Liver (tissue), 3 donors: ENCODE measurements at regions not wholly inside any gene's neighbourhood (a gene's known extent, or its start where the extent isn't known, plus 50 kb on each side); places are given as distances from the start of the nearest gene placed in this dataset.
"Not testable (repeated sequence)": the region's sequence is repeated elsewhere in the genome, so short reads cannot be mapped to it uniquely, and the experiment has no call there.

Experiments
- CTCF ChIP-seq: fragments of 150-350 bp; IDR thresholded peaks from 2 replicates; pipeline ENCODE4 v1.5.1; 2017; ENCODE audit warnings: improper control_type of control experiment, low read depth, low read length; ENCODE audit not compliant: missing input control
- EGR1 ChIP-seq, 2 donors: IDR thresholded peaks; 2 replicates each; pipeline ENCODE4 v1.6.1; 2016 to 2018; ENCODE audit warnings: antibody characterized with exemption in 2 of 2, low read depth in 2 of 2
- FOXA1 ChIP-seq: IDR thresholded peaks from 2 replicates; pipeline ENCODE4 v1.6.1; 2016; ENCODE audit warnings: antibody characterized with exemption
- GABPA ChIP-seq, 2 donors: IDR thresholded peaks in 1 of 2; conservative IDR thresholded peaks in 1 of 2; 2 replicates each; pipeline ENCODE4 v1.6.1; 2016; ENCODE audit warnings: antibody characterized with exemption in 2 of 2, mild to moderate bottlenecking in 1 of 2, moderate library complexity in 1 of 2
- MAX ChIP-seq: IDR thresholded peaks from 2 replicates; pipeline ENCODE4 v1.6.1; 2016; ENCODE audit warnings: antibody characterized with exemption
- RAD21 ChIP-seq, 2 donors: IDR thresholded peaks; 2 replicates each; pipeline ENCODE4 v1.6.1; 2016; ENCODE audit warnings: antibody characterized with exemption in 2 of 2, mild to moderate bottlenecking in 2 of 2
- REST ChIP-seq: IDR thresholded peaks from 2 replicates; pipeline ENCODE4 v1.6.1; 2016; ENCODE audit warnings: antibody characterized with exemption, mild to moderate bottlenecking
- SP1 ChIP-seq: IDR thresholded peaks from 2 replicates; pipeline ENCODE4 v1.6.1; 2018; ENCODE audit warnings: antibody characterized with exemption, mild to moderate bottlenecking
- TAF1 ChIP-seq: conservative IDR thresholded peaks from 2 replicates; pipeline ENCODE4 v1.6.1; 2016; ENCODE audit warnings: antibody characterized with exemption, mild to moderate bottlenecking
- TF ChIP-seq, protein P1 (sequence below): IDR thresholded peaks from 2 replicates; pipeline ENCODE4 v1.6.1; 2016; ENCODE audit warnings: antibody characterized with exemption
- donor health status: healthy.
- donor health status: healthy.

DNA sequence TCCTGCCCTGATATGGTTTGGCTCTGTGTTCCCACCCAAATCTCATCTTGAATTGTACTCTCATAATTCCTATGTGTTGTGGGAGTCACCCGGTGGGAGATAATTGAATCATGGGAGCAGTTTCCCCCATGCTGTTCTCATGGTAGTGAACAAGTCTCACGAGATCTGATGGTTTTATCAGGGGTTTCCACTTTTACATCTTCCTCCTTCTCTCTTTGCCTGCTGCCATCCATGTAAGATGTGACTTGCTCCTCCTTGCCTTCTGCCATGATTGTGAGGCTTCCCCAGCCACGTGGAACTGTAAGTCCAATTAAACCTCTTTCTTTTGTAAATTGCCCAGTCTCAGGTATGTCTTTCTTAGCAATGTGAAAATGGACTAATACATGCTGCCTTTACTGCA, 111.9 kb upstream of the STMND1 start:
- not testable (repeated sequence) for TF ChIP-seq CTCF; TAF1; REST; SP1; MAX; EGR1 (IDR thresholded peaks at IDR 0.05; ENCODE audit: low read depth in 2 of 2); RAD21 (IDR thresholded peaks at IDR 0.05); FOXA1; GABPA (IDR thresholded peaks at IDR 0.05 in 1 of 2, conservative IDR thresholded peaks at IDR 0.05 in 1 of 2)
- TF ChIP-seq, protein P1, sequence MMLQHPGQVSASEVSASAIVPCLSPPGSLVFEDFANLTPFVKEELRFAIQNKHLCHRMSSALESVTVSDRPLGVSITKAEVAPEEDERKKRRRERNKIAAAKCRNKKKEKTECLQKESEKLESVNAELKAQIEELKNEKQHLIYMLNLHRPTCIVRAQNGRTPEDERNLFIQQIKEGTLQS, result not testable (repeated sequence)
